ENCODE measurements at regions not wholly inside any gene's neighbourhood (a gene's known extent, or its start where the extent isn't known, plus 50 kb on each side); places are given as distances from the start of the nearest gene placed in this dataset.

- TF ChIP-seq POLR2A (IDR thresholded peaks at IDR 0.05), result no peak
- TF ChIP-seq CTCF (IDR thresholded peaks at IDR 0.05), result no peak
Observed at GRCh38 chr17:15103785-15104184, 161.3 kb downstream of the PMP22 start.
